Activated CD4-positive, alpha-beta memory T cell treated with anti-CD3 and anti-CD28 coated beads, Interleukin-2, amount 10 ng/mL, durations not matched to agents 7 days and 5 days (primary cell): ENCODE measurements at regions not wholly inside any gene's neighbourhood (a gene's known extent, or its start where the extent isn't known, plus 50 kb on each side); places are given as distances from the start of the nearest gene placed in this dataset.

Experiments
- CTCF ChIA-PET: fragments of 350-600 bp; sonication (Branson Sonifier 250); formaldehyde crosslinking; loops from one replicate; lab custom pipeline; 2021; ENCODE audit warnings: antibody characterized with exemption, inconsistent platforms; lab: Charles Lee
- POLR2A ChIA-PET: fragments of 350-600 bp; sonication (Branson Sonifier 250); formaldehyde crosslinking; loops from one replicate; lab custom pipeline; 2021; ENCODE audit warnings: antibody characterized with exemption; lab: Charles Lee
- DNase-seq: peaks from one replicate; pipeline ENCODE4 v3.0.0-alpha.2; 2020
- H3K27ac Mint-ChIP-seq: one replicate; pipeline ENCODE4 v1.8.0; 2021; ENCODE audit warnings: mild to moderate bottlenecking, mixed read lengths
- H3K27me3 Mint-ChIP-seq: one replicate; pipeline ENCODE4 v1.8.0; 2021; ENCODE audit warnings: mixed read lengths
- H3K36me3 Mint-ChIP-seq: one replicate; pipeline ENCODE4 v1.8.0; 2021; ENCODE audit warnings: low read depth, mixed read lengths
- H3K4me1 Mint-ChIP-seq: one replicate; pipeline ENCODE4 v1.8.0; 2021; ENCODE audit warnings: mixed read lengths
- H3K4me3 Mint-ChIP-seq: one replicate; pipeline ENCODE4 v1.8.0; 2021; ENCODE audit warnings: mild to moderate bottlenecking, mixed read lengths
- H3K9me3 Mint-ChIP-seq: one replicate; pipeline ENCODE4 v1.8.0; 2021; ENCODE audit warnings: mixed read lengths

- POLR2A ChIA-PET, result no interaction called here
- CTCF ChIA-PET, result no interaction called here
- no peaks in the 10 kb centered on the region for H3K36me3 Mint-ChIP-seq
Observed at GRCh38 chr4:28868841-28869240, 1851.3 kb upstream of the PCDH7 start.

GRCh38 chr4:28879178-28879577, 1841.0 kb upstream of the PCDH7 start:
- no peaks in the 10 kb centered on the region for H3K27me3 Mint-ChIP-seq
- no peak for DNase-seq
- CTCF ChIA-PET, result no interaction called here
- H3K27ac Mint-ChIP-seq, result no peak overlapping the region
- POLR2A ChIA-PET, result no interaction called here
- no peaks in the 10 kb centered on the region for H3K4me1 Mint-ChIP-seq
- no peaks in the 10 kb centered on the region for H3K36me3 Mint-ChIP-seq
- H3K9me3 Mint-ChIP-seq, result peaks cover 3% of the 10 kb centered on the region
- no peak overlapping the region for H3K4me3 Mint-ChIP-seq

More at GRCh38 chr4:28868841-28869240, 1851.3 kb upstream of the PCDH7 start:
- Mint-ChIP-seq H3K27me3 (no peaks in the 10 kb centered on the region), H3K4me3 (no peak overlapping the region), H3K4me1 (no peaks in the 10 kb centered on the region), H3K27ac (no peak overlapping the region), H3K9me3 (peaks cover 2% of the 10 kb centered on the region)
- no peak for DNase-seq

- no peak overlapping the region for H3K4me3 Mint-ChIP-seq
- ChIA-PET CTCF (no interaction called here), POLR2A (no interaction called here)
Observed at GRCh38 chr4:28879900-28880299, 1840.3 kb upstream of the PCDH7 start.

GRCh38 chr4:28883211-28883610, 1837.0 kb upstream of the PCDH7 start:
- no peak for DNase-seq
- CTCF ChIA-PET, result no interaction called here
- Mint-ChIP-seq H3K9me3 (peaks cover 4% of the 10 kb centered on the region), H3K27me3 (no peaks in the 10 kb centered on the region), H3K27ac (no peak overlapping the region), H3K4me3 (no peak overlapping the region), H3K36me3 (no peaks in the 10 kb centered on the region), H3K4me1 (no peaks in the 10 kb centered on the region)
- POLR2A ChIA-PET, result no interaction called here

More at GRCh38 chr4:28879900-28880299, 1840.3 kb upstream of the PCDH7 start:
- H3K27me3 Mint-ChIP-seq, result no peaks in the 10 kb centered on the region
- no peaks in the 10 kb centered on the region for H3K36me3 Mint-ChIP-seq
- DNase-seq, result no peak
- no peak overlapping the region for H3K27ac Mint-ChIP-seq
- no peaks in the 10 kb centered on the region for H3K4me1 Mint-ChIP-seq
- peaks cover 3% of the 10 kb centered on the region for H3K9me3 Mint-ChIP-seq

- no peaks in the 10 kb centered on the region for H3K27me3 Mint-ChIP-seq
Observed at GRCh38 chr4:28886934-28887333, 1833.2 kb upstream of the PCDH7 start.

GRCh38 chr4:28890949-28891775, 1829.0 kb upstream of the PCDH7 start:
- H3K27me3 Mint-ChIP-seq, result no peaks in the 10 kb centered on the region
- no peaks in the 10 kb centered on the region for H3K36me3 Mint-ChIP-seq
- no peak overlapping the region for H3K4me3 Mint-ChIP-seq
- POLR2A ChIA-PET, result no interaction called here
- H3K9me3 Mint-ChIP-seq, result peaks cover 9% of the 10 kb centered on the region
- no peak for DNase-seq
- CTCF ChIA-PET, result no interaction called here
- no peak overlapping the region for H3K27ac Mint-ChIP-seq
- no peaks in the 10 kb centered on the region for H3K4me1 Mint-ChIP-seq

More at GRCh38 chr4:28886934-28887333, 1833.2 kb upstream of the PCDH7 start:
- CTCF ChIA-PET, result interaction anchor here (0.6 kb wide), 1 partner anchor 18 kb away, joined by 4 read pairs; no protein-coding TSS in a partner anchor
- Mint-ChIP-seq H3K4me3 (no peak overlapping the region), H3K4me1 (no peaks in the 10 kb centered on the region), H3K27ac (no peak overlapping the region), H3K9me3 (peaks cover 4% of the 10 kb centered on the region), H3K36me3 (no peaks in the 10 kb centered on the region)
- DNase-seq, result no peak
- POLR2A ChIA-PET, result no interaction called here

- H3K9me3 Mint-ChIP-seq, result peaks cover 19% of the 10 kb centered on the region
- no peaks in the 10 kb centered on the region for H3K27me3 Mint-ChIP-seq
- ChIA-PET CTCF (no interaction called here), POLR2A (no interaction called here)
- H3K4me3 Mint-ChIP-seq, result no peak overlapping the region
- H3K36me3 Mint-ChIP-seq, result no peaks in the 10 kb centered on the region
- no peak for DNase-seq
- no peaks in the 10 kb centered on the region for H3K4me1 Mint-ChIP-seq
- no peak overlapping the region for H3K27ac Mint-ChIP-seq
Observed at GRCh38 chr4:28913466-28913865, 1806.7 kb upstream of the PCDH7 start.

GRCh38 chr4:28916585-28916984, 1803.6 kb upstream of the PCDH7 start:
- no peaks in the 10 kb centered on the region for H3K4me1 Mint-ChIP-seq
- CTCF ChIA-PET, result no interaction called here
- no peaks in the 10 kb centered on the region for H3K36me3 Mint-ChIP-seq
- H3K27ac Mint-ChIP-seq, result no peak overlapping the region
- H3K4me3 Mint-ChIP-seq, result no peak overlapping the region
- no peak for DNase-seq
- POLR2A ChIA-PET, result no interaction called here
- no peaks in the 10 kb centered on the region for H3K27me3 Mint-ChIP-seq
- peaks cover 19% of the 10 kb centered on the region for H3K9me3 Mint-ChIP-seq

GRCh38 chr4:28918871-28919270, 1801.3 kb upstream of the PCDH7 start:
- Mint-ChIP-seq H3K4me1 (no peaks in the 10 kb centered on the region), H3K27me3 (no peaks in the 10 kb centered on the region), H3K36me3 (no peaks in the 10 kb centered on the region), H3K9me3 (peaks cover 19% of the 10 kb centered on the region), H3K27ac (no peak overlapping the region), H3K4me3 (no peak overlapping the region)
- DNase-seq, result no peak
- POLR2A ChIA-PET, result no interaction called here
- CTCF ChIA-PET, result no interaction called here

GRCh38 chr4:28921886-28922285, 1798.3 kb upstream of the PCDH7 start:
- Mint-ChIP-seq H3K36me3 (no peaks in the 10 kb centered on the region), H3K27ac (no peak overlapping the region), H3K4me3 (no peak overlapping the region), H3K27me3 (no peaks in the 10 kb centered on the region), H3K4me1 (no peaks in the 10 kb centered on the region), H3K9me3 (peaks cover 12% of the 10 kb centered on the region)
- ChIA-PET CTCF (no interaction called here), POLR2A (no interaction called here)
- DNase-seq, result no peak

- ChIA-PET POLR2A (no interaction called here), CTCF (no interaction called here)
- H3K4me3 Mint-ChIP-seq, result no peak overlapping the region
- no peaks in the 10 kb centered on the region for H3K36me3 Mint-ChIP-seq
- no peaks in the 10 kb centered on the region for H3K27me3 Mint-ChIP-seq
- DNase-seq, result no peak
- no peaks in the 10 kb centered on the region for H3K4me1 Mint-ChIP-seq
- H3K9me3 Mint-ChIP-seq, result peaks cover 4% of the 10 kb centered on the region
- H3K27ac Mint-ChIP-seq, result no peak overlapping the region
Observed at GRCh38 chr4:28926156-28926555, 1794.0 kb upstream of the PCDH7 start.

- Mint-ChIP-seq H3K27me3 (no peaks in the 10 kb centered on the region), H3K9me3 (peaks cover 13% of the 10 kb centered on the region), H3K4me3 (no peak overlapping the region), H3K4me1 (no peaks in the 10 kb centered on the region), H3K27ac (no peak overlapping the region), H3K36me3 (no peaks in the 10 kb centered on the region)
- CTCF ChIA-PET, result no interaction called here
- POLR2A ChIA-PET, result no interaction called here
- DNase-seq, result no peak
Observed at GRCh38 chr4:28942631-28943030, 1777.5 kb upstream of the PCDH7 start.

- Mint-ChIP-seq H3K4me3 (no peak overlapping the region), H3K4me1 (no peaks in the 10 kb centered on the region), H3K36me3 (no peaks in the 10 kb centered on the region), H3K27me3 (no peaks in the 10 kb centered on the region), H3K27ac (no peak overlapping the region), H3K9me3 (peaks cover 9% of the 10 kb centered on the region)
- ChIA-PET CTCF (no interaction called here), POLR2A (no interaction called here)
- no peak for DNase-seq
Observed at GRCh38 chr4:28947374-28947773, 1772.8 kb upstream of the PCDH7 start.

GRCh38 chr4:28948501-28948900, 1771.7 kb upstream of the PCDH7 start:
- H3K27me3 Mint-ChIP-seq, result no peaks in the 10 kb centered on the region
- H3K4me3 Mint-ChIP-seq, result no peak overlapping the region
- no peaks in the 10 kb centered on the region for H3K4me1 Mint-ChIP-seq
- peaks cover 5% of the 10 kb centered on the region for H3K9me3 Mint-ChIP-seq
- CTCF ChIA-PET, result no interaction called here
- no peaks in the 10 kb centered on the region for H3K36me3 Mint-ChIP-seq
- POLR2A ChIA-PET, result no interaction called here
- no peak overlapping the region for H3K27ac Mint-ChIP-seq
- no peak for DNase-seq
